ENCODE measurements at regions not wholly inside any gene's neighbourhood (a gene's known extent, or its start where the extent isn't known, plus 50 kb on each side); places are given as distances from the start of the nearest gene placed in this dataset.

GRCh38 chr6:114707081-114707620 is 364.3 kb upstream of the HS3ST5 start:
- no peak for TF ChIP-seq TAF1 (IDR thresholded peaks at IDR 0.05; ENCODE audit: borderline replicate concordance, low read depth, low read length)
- no peak for TF ChIP-seq CTCF (IDR thresholded peaks at IDR 0.05 in 2 of 3, conservative IDR thresholded peaks at IDR 0.05 in 1 of 3; ENCODE audit: control insufficient read depth in 2 of 3, extremely low read depth in 1 of 3, insufficient read depth in 1 of 3, low read depth in 3 of 3, low read length in 3 of 3)
- TF ChIP-seq RFX5 (IDR thresholded peaks at IDR 0.05; ENCODE audit: low read depth, low read length) = no peak
- no peak for TF ChIP-seq BHLHE40 (IDR thresholded peaks at IDR 0.05; ENCODE audit: borderline replicate concordance in 1 of 2, low read depth in 2 of 2, low read length in 1 of 2)
- no peak for TF ChIP-seq ZNF24 (IDR thresholded peaks at IDR 0.05)
- no peak for TF ChIP-seq POLR2A (IDR thresholded peaks at IDR 0.05; ENCODE audit: low read depth, low read length)
